ENCODE measurements at regions not wholly inside any gene's neighbourhood (a gene's known extent, or its start where the extent isn't known, plus 50 kb on each side); places are given as distances from the start of the nearest gene placed in this dataset.

- TF ChIP-seq EP300 (IDR thresholded peaks at IDR 0.05; ENCODE audit: low read depth) (no peak), CTCF (IDR thresholded peaks at IDR 0.05) (no peak)
Measured at GRCh38 chr16:87552072-87552718, 50.1 kb upstream of the JPH3 start.

All from transverse colon (tissue), 3 donors.